Fibroblast of upper back skin (primary cell): ENCODE measurements at regions not wholly inside any gene's neighbourhood (a gene's known extent, or its start where the extent isn't known, plus 50 kb on each side); places are given as distances from the start of the nearest gene placed in this dataset.
"Not testable (repeated sequence)": the region's sequence is repeated elsewhere in the genome, so short reads cannot be mapped to it uniquely, and the experiment has no call there.

Experiments used
- DNase-seq: peaks from one replicate; pipeline ENCODE4 v3.0.0-alpha.2; 2013

DNA sequence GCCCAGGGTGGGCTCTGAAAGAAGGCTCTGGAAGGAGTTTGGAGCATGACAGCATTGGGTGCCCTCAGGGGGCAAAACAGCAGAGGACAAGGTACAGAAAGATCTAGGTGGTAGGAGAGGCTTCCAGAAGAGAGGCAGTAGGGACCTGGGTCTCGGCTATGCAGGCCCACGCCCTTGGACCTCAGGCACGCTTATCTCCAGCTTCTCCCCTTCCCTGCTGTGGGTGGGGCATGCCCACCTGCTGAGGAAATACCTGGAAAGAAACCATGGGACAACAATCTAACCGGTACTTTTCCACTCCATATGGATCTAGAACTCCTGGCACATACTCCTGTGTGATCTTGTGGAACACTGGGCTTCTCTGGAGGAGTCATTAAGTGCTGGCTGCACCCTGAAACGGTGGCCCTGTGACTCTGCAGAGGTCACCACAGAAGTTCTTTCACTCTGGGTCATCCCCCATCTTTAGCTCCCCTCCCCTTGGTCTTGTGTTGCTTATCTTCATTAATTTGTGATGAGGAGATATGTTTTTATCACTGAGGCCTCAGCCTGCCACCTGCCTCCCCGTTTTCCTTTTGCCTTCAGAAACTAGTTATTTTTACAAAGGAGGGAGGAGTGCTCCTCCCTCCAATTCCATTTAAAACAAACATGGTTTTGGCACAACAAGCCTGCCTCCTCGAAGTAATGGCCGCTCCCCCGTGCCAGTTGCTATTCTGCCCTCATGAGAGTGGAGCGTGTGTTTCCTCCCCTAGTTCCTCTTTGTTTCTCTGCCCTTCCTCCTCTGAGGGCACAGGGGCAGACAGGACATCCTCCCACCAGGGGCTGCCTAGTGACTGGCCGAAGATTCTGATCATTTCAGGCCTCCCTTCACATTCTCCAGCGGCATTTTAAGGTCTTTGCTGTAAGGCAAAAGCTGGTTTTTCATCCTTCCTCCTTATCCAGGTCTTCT, 78.0 kb upstream of the ATP5PO start:
- no peak for DNase-seq

GRCh38 chr21:33992412-33992811, 76.8 kb upstream of the ATP5PO start:
- not testable (repeated sequence) for DNase-seq

- peak; percentile 42 for DNase-seq
These were observed 75.5 kb upstream of the ATP5PO start for GRCh38 chr21:33991133-33991532.

- no peak for DNase-seq
These were observed 73.8 kb upstream of the ATP5PO start for GRCh38 chr21:33989440-33989839.

DNA sequence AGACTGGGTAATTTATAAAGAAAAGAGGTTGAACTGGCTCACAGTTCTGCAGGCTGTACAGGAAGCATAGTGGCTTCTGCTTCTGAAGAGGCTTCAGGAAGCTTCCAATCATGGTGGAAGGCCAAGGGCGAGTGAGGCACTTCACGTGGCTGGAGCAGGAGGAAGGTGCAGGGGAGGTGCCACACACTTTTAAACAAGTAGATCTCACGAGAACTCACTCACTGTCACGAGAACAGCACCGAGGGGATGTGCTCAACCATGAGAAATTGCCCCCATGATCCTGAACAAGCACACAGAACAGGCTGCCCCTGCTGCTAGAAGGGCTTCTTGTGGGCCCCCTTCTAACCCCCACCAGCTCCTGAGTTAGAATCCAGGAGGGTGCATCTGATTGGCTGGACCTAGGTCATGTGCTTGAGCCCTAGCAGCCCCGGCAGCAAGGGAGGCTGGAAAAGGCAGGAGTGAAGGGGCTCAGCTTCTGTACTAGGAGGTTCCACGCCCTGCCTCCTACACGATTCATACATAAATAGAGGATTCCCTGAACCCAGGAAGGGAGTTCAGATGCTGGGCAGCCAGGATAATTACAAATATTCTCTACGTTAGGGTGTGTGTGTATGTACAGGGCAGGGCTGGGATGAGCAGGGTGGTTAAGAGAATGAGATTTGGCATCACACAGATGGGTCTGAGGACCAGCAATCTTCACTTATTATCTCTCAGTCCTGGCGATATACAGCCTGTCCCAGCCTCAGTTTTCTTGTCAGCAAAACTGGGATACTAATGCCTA, 72.8 kb upstream of the ATP5PO start:
- DNase-seq, result no peak

DNA sequence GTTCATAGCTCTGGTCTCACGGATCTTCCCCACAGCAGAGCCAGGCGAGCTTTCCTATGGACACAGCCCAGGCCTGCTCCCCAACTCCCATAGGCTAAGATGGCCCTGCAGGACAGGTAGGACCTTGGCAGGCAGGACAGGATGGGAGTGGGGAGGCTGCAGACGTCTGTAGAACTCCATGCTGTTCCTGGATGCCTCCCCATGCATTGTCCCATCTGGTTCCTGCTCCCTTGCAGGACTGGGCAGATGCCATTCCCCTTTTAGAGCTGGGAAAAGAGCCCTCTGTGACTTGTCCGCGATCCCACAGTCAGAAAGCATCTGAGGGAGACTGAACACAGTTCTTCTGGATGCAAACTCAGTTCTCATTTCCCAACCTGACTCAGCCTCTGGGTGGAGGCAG, 71.9 kb upstream of the ATP5PO start:
- no peak for DNase-seq

- DNase-seq, result no peak
These were observed 69.8 kb upstream of the ATP5PO start for GRCh38 chr21:33985117-33986050.

- DNase-seq, result no peak
These were observed 68.4 kb upstream of the ATP5PO start for GRCh38 chr21:33984021-33984481.

- DNase-seq, result peak; percentile 78
These were observed 65.9 kb upstream of the ATP5PO start for GRCh38 chr21:33981391-33982101.

- DNase-seq, result no peak
These were observed 64.8 kb upstream of the ATP5PO start for GRCh38 chr21:33980276-33980916.

DNA sequence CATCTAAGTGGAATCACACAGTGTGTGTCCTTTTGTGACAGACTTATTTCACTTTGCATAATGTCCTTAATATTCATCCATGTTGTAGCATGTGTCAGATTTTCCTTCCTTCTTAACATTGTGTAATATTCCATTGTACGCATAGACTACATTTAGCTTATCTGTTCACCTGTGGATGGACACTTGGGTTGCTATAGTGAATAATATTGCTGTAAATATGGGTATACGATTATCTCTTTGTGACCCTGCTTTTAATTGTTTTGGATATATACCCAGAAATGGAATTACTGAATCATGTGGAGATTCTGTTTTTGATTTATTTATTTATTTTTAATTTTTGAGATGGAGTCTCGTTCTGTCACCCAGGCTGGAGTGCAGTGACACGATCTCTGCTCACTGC, 63.0 kb upstream of the ATP5PO start:
- no peak for DNase-seq

GRCh38 chr21:33977721-33978369, 62.2 kb upstream of the ATP5PO start:
- DNase-seq, result no peak

DNA sequence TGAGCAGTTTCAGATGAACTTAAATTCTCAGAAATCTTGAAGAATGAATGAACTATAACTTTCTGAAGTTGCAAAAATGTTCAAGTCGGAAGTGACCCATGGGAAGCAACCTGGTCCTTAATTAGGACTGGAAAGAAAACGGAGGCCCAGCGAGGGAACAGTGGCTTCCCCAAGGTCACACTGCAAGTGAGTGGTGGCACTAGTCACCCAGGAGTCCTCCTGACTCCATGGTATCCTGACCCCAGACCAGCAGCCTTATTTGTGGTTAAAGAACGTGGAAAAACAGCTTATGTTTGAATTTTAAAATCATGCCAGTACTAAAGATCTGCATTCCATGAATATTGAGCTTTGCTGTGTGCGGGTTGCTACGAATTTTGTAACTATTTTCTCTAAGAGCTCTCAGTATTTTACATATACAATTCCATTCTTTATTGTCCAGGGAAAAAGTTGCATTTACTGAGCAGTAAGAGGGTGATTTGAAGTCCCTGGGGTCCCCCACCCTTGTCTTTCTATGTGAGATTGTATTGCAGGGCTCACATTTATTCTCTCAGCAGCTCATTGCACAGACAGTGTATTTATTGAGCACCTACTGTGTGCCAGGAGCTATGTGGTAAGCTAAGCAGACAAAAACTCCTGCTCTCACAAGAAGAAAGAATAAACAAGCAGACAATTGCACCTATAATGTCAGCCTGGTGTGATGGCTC, 61.6 kb upstream of the ATP5PO start:
- DNase-seq, result peak; percentile 39

DNA sequence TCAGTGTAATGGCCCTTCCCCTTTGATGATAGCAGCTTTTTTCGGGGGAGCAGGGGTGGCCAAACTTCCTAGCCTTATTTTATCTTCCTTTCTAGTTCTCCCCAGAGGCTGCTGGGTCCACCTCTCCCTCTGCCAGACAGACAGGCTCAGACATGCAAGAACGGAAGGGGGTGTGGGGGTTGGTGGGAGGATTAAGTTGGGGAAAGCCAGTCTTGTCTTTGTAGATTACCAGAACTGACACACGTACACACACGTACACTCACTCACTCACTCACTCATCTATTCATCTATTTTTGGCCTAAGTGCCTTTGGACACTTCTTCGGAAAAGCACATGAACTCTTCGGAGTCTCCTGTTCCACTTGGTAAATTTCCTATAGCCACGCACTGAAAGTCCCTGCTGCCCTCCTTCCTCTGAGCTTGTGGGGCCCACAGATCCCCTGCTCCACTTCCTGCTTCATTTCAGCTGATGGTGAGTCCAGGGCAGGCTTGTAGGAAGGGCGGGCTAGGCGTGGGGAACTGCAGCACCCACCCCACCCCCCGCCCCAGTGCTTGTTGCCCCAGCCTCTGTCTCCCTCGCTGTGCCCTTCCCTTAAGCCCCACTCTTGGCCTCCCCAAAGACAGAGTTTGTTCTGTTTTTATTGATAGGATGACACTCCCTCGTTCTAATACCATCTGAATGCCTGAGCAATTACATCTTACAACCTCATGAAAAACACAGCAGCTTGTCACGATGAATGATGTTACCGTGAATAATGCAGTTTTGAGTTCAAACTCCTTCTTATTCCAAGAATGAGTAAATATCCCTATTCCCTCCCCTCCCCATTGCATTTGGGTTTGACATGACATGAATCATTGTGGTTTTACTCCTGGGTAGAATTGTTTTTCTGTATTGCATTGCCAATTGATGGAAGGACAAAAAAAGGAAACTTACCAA, 60.7 kb upstream of the ATP5PO start:
- peak; percentile 99 for DNase-seq

GRCh38 chr21:33975548-33976081, 60.0 kb upstream of the ATP5PO start:
- DNase-seq, result peak; percentile 36

DNA sequence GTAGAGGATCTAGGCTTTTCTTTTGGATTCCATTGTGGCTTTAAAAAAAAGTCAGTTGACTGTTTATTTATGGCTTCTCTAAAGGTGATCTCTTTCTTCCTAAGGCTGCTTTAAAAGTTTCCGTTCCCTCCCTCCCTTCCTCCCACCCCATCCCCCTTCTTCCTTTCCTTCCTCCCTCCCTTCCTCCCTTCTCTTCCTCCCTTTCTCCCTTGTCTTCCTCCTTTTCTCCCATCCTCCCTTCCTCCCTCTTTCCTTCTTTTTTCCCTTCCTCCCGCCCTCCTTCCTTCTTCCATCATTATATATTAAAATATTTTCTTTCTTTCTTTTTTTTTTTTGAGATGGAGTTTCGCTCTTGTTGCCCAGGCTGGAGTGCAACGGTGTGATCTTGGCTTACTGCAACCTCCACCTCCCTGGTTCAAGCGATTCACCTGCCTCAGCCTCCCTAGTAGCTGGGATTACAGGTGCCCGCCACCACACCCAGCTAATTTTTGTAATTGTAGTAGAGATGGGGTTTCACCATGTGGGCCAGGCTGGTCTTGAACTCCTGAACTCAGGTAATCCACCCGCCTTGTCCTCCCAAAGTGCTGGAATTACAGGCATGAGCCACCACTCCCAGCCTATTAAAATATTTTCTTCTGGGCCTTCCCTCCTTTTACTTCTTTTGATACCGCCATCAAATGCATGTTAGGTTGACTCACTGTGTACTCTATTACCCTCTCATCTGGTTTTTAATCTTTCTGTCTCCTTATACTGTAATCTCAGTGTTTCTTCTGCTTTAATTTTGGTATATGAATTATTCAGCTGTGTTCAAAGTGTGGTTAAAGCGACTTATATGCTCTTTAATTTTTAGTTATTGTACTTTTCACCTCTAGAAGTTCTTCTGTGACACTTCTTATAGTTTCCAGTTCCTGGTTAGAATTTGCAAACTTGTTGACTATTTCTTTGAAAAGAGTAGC, 59.2 kb upstream of the ATP5PO start:
- DNase-seq, result no peak

DNA sequence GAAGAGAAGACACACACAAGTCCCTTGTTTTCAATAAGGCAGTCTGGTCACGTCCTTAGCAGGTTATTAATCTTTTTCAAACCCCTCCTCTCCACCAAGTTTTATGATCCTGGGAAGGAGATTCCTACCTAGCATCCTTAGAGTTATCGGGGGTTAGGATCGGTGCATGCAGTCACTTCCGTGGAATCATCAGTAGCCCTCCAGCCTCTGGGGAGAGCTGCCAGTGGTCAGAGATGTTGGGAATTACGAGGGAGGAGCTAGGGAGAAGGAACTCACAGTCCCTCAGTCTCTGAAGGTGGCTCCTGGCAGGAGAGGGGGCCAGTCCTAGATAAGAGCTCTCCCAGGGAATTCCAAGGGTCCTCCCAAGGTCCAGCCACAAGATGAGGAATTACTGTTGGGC, 57.7 kb upstream of the ATP5PO start:
- DNase-seq, result no peak

DNA sequence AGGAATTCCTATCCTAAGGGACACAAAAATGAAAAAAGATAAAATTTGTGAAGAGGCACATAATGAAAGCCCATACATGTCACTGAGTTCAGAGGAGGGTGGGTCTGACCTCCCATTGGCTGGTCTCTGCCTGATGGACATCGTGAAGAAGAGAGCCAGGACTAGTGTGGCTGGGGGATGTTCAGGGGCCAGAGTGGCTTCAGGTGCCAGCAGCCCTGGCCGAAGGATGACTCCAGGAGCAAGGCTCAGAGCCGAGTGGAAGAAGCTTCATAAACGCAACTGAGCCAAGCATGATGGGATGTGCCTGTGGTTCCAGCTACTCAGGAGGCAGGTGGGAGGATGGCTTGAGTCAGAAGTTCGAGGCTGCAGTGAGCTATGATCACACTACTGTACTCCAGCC, 56.9 kb upstream of the ATP5PO start:
- no peak for DNase-seq
